ENCODE measurements at regions not wholly inside any gene's neighbourhood (a gene's known extent, or its start where the extent isn't known, plus 50 kb on each side); places are given as distances from the start of the nearest gene placed in this dataset.
"Not testable (repeated sequence)": the region's sequence is repeated elsewhere in the genome, so short reads cannot be mapped to it uniquely, and the experiment has no call there.

GRCh38 chr3:72003936-72004335 lies 219.0 kb upstream of the PROK2 start:
- no peak for DNase-seq

DNA sequence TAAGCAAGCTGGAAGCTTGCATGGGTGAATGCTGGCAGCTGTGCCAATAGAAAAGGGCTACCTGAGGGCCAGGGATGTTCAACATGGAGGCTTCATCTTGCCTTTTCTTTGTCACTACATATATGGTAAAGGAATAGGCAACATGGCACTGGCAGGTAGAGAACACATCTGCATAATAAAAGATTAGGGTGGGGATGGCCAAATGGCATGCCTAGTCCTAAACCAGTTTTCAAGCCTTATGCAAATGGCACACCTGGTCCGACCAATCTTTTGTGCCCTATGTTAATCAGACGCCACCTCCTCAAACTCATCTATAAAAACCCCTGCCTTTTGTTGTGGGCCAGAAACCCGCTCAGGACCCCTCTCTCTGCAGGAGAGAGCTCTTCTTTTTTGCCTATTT lies 216.8 kb upstream of the PROK2 start:
- no peak for DNase-seq

DNA sequence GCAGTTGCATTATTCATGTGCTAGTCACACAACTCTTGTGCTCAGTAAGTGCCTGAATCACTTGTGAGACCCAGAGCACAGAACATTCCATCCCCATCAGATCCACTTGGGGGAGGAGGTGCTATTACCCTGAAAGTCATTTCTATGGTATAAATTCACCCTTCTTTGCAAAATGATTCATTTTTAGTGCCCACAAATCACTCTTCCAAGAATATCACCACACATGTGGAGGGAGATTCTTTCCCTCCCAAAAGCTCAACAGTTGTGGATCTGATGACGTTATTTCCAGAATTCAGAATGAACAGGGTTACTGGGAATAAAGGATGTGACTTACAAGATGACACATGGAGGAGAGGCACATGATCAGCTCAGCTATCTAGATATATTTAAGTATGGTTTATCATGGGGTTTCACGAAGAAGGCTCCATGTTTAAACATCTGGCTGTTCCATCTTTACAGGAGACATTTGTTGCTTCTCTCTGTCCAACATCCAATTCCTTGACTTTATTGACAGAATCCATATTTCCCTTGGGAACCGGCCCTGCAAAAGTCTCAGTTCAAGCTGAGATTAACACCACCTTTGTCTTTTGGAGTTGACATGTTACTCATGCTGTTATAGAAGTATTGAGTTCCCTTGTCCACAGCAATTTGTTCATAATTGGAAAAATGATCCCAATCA lies 214.2 kb upstream of the PROK2 start:
- no peak for DNase-seq

- DNase-seq = no peak
These were observed 212.2 kb upstream of the PROK2 start for GRCh38 chr3:71997066-71997653.

DNA sequence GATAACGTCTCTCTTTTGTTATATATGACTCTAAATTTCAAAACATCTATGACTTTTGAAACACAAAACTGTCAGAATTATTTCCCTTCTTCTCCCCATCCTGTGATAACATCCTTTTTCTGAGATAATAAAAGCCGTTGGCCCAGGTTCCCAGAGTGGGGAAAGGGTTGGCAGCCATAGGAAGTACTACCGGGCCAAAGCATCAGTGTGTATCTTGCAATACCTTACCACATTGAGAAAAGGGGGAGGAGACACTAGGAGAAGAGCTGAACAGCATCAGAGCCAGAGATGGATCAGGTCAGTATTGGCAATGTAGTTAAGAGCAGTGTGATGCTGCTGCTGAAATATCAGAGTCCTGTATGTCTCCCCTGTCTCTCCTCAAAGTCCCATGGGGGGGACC lies 210.0 kb upstream of the PROK2 start:
- DNase-seq = no peak

- DNase-seq = no peak
These were observed 209.3 kb upstream of the PROK2 start for GRCh38 chr3:71994203-71994602.

- no peak for DNase-seq
These were observed 206.7 kb upstream of the PROK2 start for GRCh38 chr3:71991681-71992080.

GRCh38 chr3:71991046-71991445 lies 206.1 kb upstream of the PROK2 start:
- DNase-seq = no peak

DNA sequence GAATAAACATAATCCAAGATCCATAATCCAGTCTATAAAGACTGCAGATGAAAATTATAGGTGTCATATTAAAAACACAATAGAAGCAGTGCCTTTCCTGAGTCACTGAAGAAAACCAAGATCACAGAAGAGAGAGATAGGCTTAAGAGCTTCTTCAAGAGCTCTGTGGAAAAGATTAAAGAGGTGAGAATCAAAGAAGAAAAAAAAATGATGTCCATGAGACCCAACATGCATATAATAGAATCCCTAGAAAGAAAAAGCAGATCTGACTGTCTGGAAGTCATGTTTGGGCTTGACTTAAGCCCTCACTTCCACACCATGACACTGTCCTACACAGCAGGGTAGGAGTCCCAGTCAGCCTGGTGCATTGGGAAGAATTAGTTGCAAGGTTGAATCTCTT lies 205.6 kb upstream of the PROK2 start:
- DNase-seq = no peak

- DNase-seq = no peak
These were observed 204.2 kb upstream of the PROK2 start for GRCh38 chr3:71989165-71989564.

DNA sequence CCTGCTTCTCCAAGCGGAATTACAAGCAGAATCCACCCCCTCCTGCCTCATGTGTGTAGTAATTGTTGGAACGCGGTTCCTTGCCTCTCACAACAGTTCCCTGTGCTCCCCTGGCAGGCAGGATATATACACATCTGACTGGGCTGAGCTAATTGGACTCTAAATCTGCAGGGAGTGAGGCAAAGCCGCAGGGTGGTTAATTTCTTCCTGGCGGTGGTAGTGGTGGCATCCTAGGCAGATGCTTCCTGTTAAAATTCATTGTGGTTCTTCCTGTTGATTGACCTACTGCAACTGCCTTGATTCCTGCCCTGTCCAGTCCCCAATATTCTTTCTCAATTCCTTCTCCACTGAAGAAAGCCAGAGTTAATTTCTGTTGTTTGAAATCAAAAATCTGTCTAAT lies 202.9 kb upstream of the PROK2 start:
- peak; percentile 54 for DNase-seq

- DNase-seq = no peak
These were observed 202.3 kb upstream of the PROK2 start for GRCh38 chr3:71987089-71987735.

DNA sequence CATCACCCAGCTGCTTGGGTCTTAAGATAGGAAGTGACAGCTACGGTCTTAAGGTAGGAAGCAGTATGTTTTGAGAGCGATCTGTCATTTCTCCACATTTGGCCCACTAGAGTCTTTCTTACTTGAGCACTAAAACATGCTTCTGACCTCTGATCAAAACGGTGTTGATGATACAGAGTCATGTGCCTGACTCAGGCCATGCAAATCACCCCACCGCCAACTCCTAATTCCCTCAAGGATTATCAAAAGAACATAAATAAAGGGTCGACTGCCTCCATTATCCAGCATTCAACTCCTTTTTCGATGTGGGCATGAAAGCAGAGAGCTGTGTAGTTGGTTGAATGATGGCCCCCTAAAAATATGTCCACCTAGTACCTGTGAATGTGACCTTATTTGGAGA lies 201.7 kb upstream of the PROK2 start:
- DNase-seq = no peak

DNA sequence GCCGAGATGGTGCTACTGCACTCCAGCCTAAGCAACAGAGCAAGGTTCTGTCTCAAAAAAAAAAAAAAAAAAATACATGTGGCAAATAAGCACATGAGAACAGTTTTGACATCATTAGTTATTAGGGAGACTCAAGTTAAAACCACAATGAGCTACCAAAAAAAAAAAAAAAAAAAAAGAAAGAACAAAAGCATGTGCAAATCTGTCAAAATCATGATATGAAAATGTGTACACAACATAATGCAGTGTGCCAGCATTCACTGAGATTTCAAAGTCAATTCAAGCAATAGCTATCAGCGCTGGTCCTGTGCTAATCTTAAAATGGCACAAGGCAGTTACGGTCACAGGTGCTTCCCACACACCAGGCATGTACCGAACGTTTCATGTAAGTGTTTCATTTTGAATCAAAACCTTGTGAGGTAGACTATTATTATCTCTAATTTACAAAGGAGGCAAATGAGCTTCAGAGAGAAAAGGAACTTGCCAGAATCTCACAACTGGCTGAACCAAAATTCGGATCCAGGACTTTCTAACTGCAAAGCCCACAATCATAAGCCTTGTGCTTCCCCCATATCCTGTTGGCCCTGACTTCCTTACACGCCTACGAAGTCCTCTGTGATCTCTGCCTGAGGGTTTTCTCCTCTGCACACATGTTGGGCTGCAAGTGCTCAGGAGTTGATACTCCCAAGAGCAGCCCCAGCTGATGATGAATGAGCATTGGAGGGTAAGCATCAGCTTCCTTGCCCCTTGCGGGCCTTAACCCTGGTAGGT lies 200.1 kb upstream of the PROK2 start:
- DNase-seq = no peak

DNA sequence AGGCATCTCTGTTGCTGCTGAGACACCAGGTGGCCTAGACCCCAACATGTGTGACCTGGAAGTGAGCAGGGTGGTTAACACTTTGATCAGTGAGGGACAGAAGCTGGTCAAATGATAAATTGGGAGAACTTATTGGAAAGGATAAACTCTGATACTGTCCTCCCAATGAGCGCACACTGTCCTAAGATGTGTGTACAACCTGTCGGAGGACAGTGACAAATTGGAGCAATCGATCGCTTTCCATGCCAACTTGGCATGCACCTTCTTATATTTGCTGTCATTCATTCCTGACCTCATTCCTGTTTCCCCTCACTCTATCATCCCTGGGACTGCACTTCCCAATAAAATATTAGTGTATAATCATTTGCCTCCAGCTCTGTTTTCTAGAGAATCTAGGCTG lies 198.7 kb upstream of the PROK2 start:
- no peak for DNase-seq

GRCh38 chr3:71982506-71983258 lies 197.7 kb upstream of the PROK2 start:
- DNase-seq = not testable (repeated sequence)

GRCh38 chr3:71979175-71979574 lies 194.2 kb upstream of the PROK2 start:
- no peak for DNase-seq

DNA sequence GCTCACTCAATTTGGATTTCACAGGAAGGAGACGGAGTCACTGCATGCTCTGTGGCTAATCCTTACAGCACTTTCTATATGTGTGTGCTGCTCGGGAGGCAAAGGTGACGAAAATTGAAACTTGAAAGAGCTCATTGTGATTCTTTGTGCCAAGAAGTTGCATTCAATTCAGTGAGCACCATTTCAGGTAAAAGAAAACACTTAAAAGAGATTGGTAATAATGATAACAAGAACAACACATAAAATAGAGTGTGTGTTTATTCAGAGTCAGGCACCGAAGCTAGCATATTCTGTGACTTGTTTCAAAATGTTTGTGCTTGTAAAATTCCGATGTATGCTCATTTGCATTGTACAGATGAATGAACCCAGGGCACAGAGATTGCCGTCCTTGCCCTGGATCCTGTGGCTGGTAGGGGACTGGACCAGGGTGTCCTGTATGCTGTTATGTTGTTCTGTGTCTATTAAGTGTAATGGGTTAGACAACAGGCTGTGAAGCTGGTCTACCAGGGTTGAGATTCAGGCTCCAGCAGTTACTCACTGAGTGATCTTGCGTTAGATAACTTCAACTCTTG lies 193.3 kb upstream of the PROK2 start:
- no peak for DNase-seq

GRCh38 chr3:71977525-71977924 lies 192.6 kb upstream of the PROK2 start:
- DNase-seq = no peak

- no peak for DNase-seq
These were observed 190.6 kb upstream of the PROK2 start for GRCh38 chr3:71975573-71975972.

- DNase-seq = no peak
These were observed 189.8 kb upstream of the PROK2 start for GRCh38 chr3:71974786-71975185.

- peak; percentile 86 for DNase-seq
These were observed 188.5 kb upstream of the PROK2 start for GRCh38 chr3:71973274-71974030.
